NCI-H2227 treated with DMSO at 0.1 percent for 48 hours (cell line): ENCODE measurements at regions not wholly inside any gene's neighbourhood (a gene's known extent, or its start where the extent isn't known, plus 50 kb on each side); places are given as distances from the start of the nearest gene placed in this dataset.
A peak's percentile ranks its signal among the peaks of the same experiment; 100 is the strongest.
"Not testable (repeated sequence)": the region's sequence is repeated elsewhere in the genome, so short reads cannot be mapped to it uniquely, and the experiment has no call there.

Experiments used
- DNase-seq: peaks from one replicate; lab custom pipeline; 2025; lab: John Stamatoyannopoulos, UW

GRCh38 chr3:125697126-125697525 lies 101.8 kb upstream of the OSBPL11 start:
- DNase-seq, result not testable (repeated sequence)

- DNase-seq, result not testable (repeated sequence)
Observed at GRCh38 chr3:125697979-125698640, 102.8 kb upstream of the OSBPL11 start.

GRCh38 chr3:125715651-125716050 lies 120.4 kb upstream of the OSBPL11 start:
- DNase-seq, result no peak

DNA sequence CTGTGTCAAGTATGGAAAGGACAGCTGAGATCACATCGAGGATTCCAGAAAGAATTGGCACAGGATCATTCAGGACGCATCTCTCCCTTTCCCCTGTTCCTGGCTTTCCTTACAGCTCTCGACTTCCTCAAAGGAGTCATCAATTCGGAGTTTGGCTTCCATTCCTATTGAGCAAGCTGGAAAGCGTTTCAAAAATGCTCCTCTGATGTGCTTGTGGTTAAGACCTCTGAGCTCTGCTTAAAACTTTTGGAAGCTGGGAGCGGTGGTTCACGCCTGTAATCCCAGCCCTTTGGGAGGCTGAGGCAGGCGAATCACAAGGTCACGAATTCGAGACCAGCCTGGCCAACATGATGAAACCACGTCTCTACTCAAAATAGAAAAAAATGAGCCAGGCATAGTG lies 136.9 kb upstream of the OSBPL11 start:
- DNase-seq, result not testable (repeated sequence)

GRCh38 chr3:125741991-125742718 lies 146.9 kb upstream of the OSBPL11 start:
- not testable (repeated sequence) for DNase-seq

DNA sequence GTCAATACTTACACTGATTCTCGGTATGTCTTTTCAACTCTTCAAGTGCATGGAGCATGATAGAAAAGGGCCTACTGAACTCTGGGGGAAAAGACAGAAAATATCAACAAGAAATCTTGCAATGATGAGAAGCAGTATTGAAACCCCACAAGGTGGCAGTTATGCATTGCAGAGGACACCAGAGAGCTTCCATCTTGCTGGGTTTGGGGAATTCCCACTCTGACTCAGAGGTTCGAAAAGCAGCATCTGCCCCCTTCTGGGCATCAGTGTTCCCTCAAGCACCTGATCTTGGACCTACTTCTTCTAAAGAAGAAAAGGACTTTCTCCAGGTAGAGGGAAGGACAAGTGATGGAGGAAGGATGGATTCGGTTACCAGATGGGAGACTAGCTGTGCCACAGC lies 147.5 kb upstream of the OSBPL11 start:
- DNase-seq, result not testable (repeated sequence)

- not testable (repeated sequence) for DNase-seq
Observed at GRCh38 chr3:125757050-125757449, 161.8 kb upstream of the OSBPL11 start.

- DNase-seq, result not testable (repeated sequence)
Observed at GRCh38 chr3:125758641-125759130, 163.4 kb upstream of the OSBPL11 start.

DNA sequence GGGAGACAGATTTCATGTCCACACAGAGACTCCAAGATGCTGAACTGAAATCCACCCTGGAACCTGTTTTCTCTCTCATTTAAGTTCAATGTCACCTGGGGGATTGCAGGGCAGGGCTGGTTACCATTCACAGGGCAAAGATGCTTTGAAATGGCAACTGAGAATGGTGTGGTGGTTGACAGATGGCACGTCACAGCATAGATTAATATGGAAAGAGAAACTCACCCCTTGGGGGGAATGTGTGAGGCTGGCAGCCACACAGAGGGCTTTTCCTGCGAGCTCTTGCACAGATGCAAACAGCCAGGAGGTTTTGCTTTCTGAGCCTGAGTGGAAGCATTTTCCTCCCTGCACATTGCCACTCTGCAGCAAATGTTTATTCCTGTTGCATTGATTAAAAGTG lies 167.3 kb upstream of the OSBPL11 start:
- DNase-seq, result not testable (repeated sequence)

DNA sequence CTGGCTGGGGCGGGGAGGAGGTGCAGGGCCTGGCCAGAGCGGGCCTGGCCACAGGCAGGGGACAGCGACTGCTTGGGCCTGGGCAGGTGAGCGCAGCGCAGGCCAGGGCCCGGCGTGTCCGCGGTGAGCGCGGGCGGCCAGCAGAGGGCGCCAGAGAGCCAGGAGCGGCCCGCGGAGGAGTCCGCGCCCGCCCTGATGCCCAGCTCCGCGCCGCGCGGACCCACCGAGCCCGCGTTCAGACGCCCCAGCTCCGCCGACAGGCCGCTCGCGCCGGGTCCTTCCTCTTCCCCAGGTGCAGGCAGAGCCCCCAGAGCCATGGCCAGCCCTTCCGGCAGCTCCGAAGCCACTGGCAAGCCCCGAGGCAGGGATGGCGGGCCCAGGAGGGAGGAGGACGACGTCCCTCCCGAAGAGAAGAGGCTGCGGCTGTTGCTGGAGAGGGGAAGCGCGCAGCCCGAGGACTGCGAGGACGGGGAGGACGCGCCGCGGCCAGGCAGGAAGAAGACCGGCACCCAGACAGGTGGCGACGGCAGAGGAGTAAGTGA lies 171.1 kb upstream of the OSBPL11 start:
- peak; percentile 4 for DNase-seq

GRCh38 chr3:125766931-125767330 lies 171.6 kb upstream of the OSBPL11 start:
- not testable (repeated sequence) for DNase-seq

- no peak for DNase-seq
Observed at GRCh38 chr3:125767641-125768040, 172.3 kb upstream of the OSBPL11 start.

DNA sequence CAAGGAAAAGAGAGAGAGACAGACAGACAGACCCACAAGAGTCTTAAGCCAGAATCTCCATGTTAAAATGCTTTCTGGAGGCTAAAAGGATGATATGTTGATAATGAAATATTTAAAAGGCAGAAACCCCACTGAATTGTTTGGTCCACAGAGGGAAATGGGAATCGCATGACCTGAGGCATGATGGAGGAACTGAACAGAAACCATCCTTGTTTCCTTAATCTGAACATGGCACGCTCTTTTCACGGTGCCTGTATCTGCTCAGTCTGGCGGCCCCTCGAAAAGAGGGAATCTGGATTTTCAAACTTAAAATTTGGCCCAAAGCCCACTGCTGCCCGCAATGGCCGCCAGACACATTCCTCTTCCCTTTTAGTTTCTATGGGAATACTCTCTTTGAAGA lies 173.5 kb upstream of the OSBPL11 start:
- not testable (repeated sequence) for DNase-seq

- DNase-seq, result not testable (repeated sequence)
Observed at GRCh38 chr3:125771506-125771905, 176.2 kb upstream of the OSBPL11 start.

GRCh38 chr3:125774433-125775034 lies 179.2 kb upstream of the OSBPL11 start:
- DNase-seq, result not testable (repeated sequence)

- not testable (repeated sequence) for DNase-seq
Observed at GRCh38 chr3:125775106-125775505, 179.8 kb upstream of the OSBPL11 start.

DNA sequence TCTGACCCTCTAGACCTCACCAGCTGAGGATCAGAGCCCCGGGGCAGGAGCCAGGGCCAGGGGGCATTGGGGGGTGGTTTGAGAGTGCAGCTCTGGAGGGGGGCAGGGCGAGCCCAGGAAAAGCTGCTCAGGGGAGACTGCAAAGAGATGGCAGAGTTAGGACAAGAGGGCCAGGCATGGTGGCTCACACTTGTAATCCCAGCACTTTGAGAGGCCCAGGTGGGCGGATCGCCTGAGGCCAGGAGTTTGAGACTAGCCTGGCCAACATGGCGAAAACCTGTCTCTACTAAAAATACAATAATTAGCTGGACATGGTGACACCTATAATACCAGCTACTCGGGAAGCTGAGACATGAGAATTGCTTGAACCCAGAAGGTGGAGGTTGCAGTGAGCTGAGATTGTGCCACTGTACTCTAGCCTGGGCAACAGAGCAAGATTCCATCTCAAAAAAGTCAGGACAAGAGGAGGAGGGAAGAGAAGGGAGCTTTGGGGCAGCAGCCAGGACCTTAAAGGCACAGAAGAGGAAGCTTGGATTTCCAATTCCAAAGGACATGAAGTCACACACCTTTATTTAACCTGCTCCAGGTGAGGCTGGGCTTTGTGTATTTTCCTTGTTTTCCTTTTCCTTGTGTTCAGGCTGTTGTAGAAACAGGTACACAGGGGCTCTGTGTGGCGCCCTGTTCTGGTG lies 180.5 kb upstream of the OSBPL11 start:
- not testable (repeated sequence) for DNase-seq

GRCh38 chr3:125779276-125779675 lies 184.0 kb upstream of the OSBPL11 start:
- not testable (repeated sequence) for DNase-seq

DNA sequence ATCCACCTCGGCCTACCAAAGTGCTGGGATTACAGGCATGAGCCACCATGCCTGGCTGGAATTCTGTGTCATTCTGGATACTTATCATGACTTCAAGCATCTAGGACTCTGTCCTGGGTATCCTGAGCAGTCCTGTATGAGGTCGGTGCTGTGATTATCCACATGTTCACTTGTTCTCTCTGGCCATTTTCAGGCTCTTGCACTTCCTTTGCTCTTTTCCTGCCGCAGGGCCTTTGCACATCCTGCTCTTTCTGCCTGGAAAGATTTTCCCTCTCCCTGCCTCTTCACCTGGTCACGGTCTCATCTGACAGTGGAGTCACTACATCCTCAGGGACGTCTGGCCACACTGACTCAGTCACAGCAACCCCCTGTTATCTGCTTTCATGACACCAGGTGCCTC lies 184.6 kb upstream of the OSBPL11 start:
- not testable (repeated sequence) for DNase-seq

DNA sequence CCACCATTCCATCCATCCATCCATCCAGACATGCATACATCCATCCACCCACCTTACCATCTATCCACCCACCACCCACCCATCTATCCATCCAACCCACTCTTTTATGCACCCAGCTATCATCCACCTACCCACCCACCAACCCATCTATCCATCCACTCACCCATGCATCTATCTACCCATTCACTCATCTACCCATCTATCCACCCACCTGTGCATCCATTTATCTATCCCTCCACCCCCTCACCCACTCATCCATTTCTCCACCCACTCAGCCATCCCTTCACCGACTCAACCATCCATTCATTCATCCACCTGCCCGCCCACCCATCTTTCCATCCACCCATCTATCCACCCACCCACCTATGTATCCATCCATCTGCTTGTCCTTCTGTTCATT lies 186.4 kb upstream of the OSBPL11 start:
- not testable (repeated sequence) for DNase-seq

DNA sequence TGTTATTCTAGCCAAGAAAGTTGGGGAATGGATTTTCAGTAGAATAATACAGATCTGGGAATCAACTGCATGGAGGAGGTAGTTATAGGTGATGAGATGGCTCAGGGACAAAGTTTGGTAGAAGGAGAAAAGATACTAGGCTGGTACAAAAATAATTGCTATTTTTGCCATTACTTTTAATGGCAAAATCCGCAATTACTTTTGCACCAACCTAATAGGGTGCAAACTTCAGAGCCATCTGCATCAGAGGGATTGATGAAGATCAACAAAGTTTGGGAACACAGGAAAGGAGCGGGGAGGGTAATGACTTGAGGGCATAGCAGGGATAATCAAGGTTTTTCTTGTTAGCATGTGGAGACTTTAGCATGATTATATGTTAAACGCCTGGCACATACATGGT lies 178.7 kb upstream of the ROPN1B start:
- not testable (repeated sequence) for DNase-seq

DNA sequence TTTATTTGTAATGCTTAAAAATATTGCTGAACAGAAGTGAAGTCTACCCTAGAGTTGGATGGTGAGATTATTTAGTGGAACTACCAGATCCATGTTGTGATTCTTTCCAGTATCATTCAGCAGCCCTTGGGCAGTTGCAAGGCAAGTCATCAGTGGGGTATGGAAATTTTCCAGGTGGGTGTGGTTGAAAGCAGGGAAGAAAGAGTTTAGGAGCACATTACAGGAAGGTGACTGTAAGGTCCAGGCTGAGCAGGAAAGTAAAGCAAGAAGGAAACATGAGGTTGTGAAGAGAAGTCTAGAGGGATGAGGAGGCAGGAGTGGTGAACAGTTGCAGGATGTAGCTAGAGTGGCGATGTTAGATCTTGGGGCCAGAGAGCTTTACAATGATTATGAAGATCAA lies 178.0 kb upstream of the ROPN1B start:
- DNase-seq, result not testable (repeated sequence)
